MM.1S (cell line): ENCODE measurements at regions not wholly inside any gene's neighbourhood (a gene's known extent, or its start where the extent isn't known, plus 50 kb on each side); places are given as distances from the start of the nearest gene placed in this dataset.

Experiments
- CTCF ChIP-seq: fragments of 300-600 bp; sonication (generic); IDR thresholded peaks from 2 replicates; pipeline ENCODE4 v1.5.1; 2016; ENCODE audit warnings: antibody characterized with exemption, low read length, mixed read lengths
- EZH2 ChIP-seq: fragments of 300-600 bp; sonication (generic); optimal IDR thresholded peaks from 2 replicates; pipeline ENCODE3; 2017; ENCODE audit warnings: low read depth, mild to moderate bottlenecking, antibody characterized with exemption, low read length, mixed read lengths

GRCh38 chr20:40241596-40242343 is 447.3 kb downstream of the MAFB start:
- no peak for TF ChIP-seq CTCF
- no peak for TF ChIP-seq EZH2
